ENCODE measurements at regions not wholly inside any gene's neighbourhood (a gene's known extent, or its start where the extent isn't known, plus 50 kb on each side); places are given as distances from the start of the nearest gene placed in this dataset.

GRCh38 chr2:168401771-168402170 is 54.3 kb upstream of the CERS6 start:
- WGBS, 2 experiments (ENCODE audit: extremely low coverage in 1 of 2, insufficient coverage in 1 of 2, insufficient read length in 1 of 2, insufficient replicate concordance in 2 of 2, low coverage in 1 of 2, low lambda C conversion rate in 2 of 2, missing lambda C conversion rate in 1 of 2) = 78% methylated on average over 1 of the region's 1 CpG; no CpG with 5 or more reads in 1 of the 2 experiments
- no peaks in the 10 kb centered on the region for H3K23me2 ChIP-seq (ENCODE audit: low read depth, low read length)
- no peak overlapping the region for H2BK12ac ChIP-seq (ENCODE audit: low read depth, low read length)
- H3K4me1 ChIP-seq (replicated peaks in 1 of 4; ENCODE audit: control insufficient read depth in 3 of 4, insufficient read depth in 4 of 4, low read length in 3 of 4) = no peaks in the 10 kb centered on the region
- H3K9ac ChIP-seq (replicated peaks in 1 of 4; ENCODE audit: extremely low read depth in 1 of 4, low read depth in 3 of 4, low read length in 3 of 4) = no peak overlapping the region
- H3K79me2 ChIP-seq (ENCODE audit: control insufficient read depth in 1 of 2, insufficient read depth in 2 of 2, low read length in 2 of 2) = no peaks in the 10 kb centered on the region
- no peak overlapping the region for H3K4me2 ChIP-seq (ENCODE audit: insufficient read depth in 1 of 2, low read depth in 2 of 2, low read length in 2 of 2)
- no peak overlapping the region for H2BK15ac ChIP-seq (ENCODE audit: low read length)
- no peak overlapping the region for H4K8ac ChIP-seq (ENCODE audit: extremely low read depth, insufficient read depth, low read length)
- H3K56ac ChIP-seq (replicated peaks; ENCODE audit: insufficient read length, low read depth, low read length) = no peak overlapping the region
- no peak overlapping the region for H2AFZ ChIP-seq (ENCODE audit: low read length)
- H3K27ac ChIP-seq (ENCODE audit: low read depth, low read length) = no peak overlapping the region
- CTCF ChIA-PET (ENCODE audit: partially characterized antibody) = no interaction called here
- H3K79me1 ChIP-seq (ENCODE audit: low read depth, low read length) = no peaks in the 10 kb centered on the region
- no peak overlapping the region for H2AK5ac ChIP-seq (ENCODE audit: low read depth, low read length)
- POLR2A ChIA-PET (ENCODE audit: partially characterized antibody) = interaction anchor here (1.6 kb wide), 1 partner anchor 55 kb away, joined by 4 read pairs; no protein-coding TSS in a partner anchor
- H3K27me3 ChIP-seq (replicated peaks in 1 of 4; ENCODE audit: control insufficient read depth in 3 of 4, extremely low read depth in 1 of 4, insufficient read depth in 3 of 4, low read length in 3 of 4) = no peaks in the 10 kb centered on the region; a peak in 1 of 7 replicates
- no peak for FAIRE-seq
- H3K4ac ChIP-seq (replicated peaks; ENCODE audit: insufficient read length, low read depth, low read length) = no peak overlapping the region
- H2BK5ac ChIP-seq (ENCODE audit: low read depth, low read length) = no peak overlapping the region
- H2BK120ac ChIP-seq (replicated peaks; ENCODE audit: low read depth, low read length) = no peak overlapping the region
- H3K14ac ChIP-seq (ENCODE audit: insufficient read length) = no peak overlapping the region
- no peaks in the 10 kb centered on the region for H3K36me3 ChIP-seq (ENCODE audit: control insufficient read depth in 2 of 4, insufficient read depth in 4 of 4, low read length in 3 of 4)
- no peak overlapping the region for H4K5ac ChIP-seq (ENCODE audit: insufficient read length, low read depth, low read length)
- no peak overlapping the region for H3K4me3 ChIP-seq (ENCODE audit: extremely low read depth in 1 of 4, insufficient read depth in 2 of 4, low read depth in 3 of 4, low read length in 4 of 4)
- no peak for DNase-seq (ENCODE audit: low read depth in 1 of 2, low spot score in 2 of 2)
- no peak overlapping the region for H2BK20ac ChIP-seq (ENCODE audit: low read length)
- H3K18ac ChIP-seq (ENCODE audit: extremely low read depth, low read length) = no peak overlapping the region
- H3K9me3 ChIP-seq (ENCODE audit: insufficient read depth in 2 of 2, low read depth in 1 of 2, low read length in 1 of 2) = no peaks in the 10 kb centered on the region
- H4K20me1 ChIP-seq (replicated peaks in 1 of 2; ENCODE audit: control insufficient read depth in 1 of 2, insufficient read depth in 2 of 2, low read length in 2 of 2) = no peaks in the 10 kb centered on the region
- H3K23ac ChIP-seq (ENCODE audit: insufficient read length) = no peak overlapping the region
- H4K91ac ChIP-seq (replicated peaks; ENCODE audit: insufficient read length, low read length) = no peak overlapping the region
- TF ChIP-seq BACH1 (IDR thresholded peaks at IDR 0.05; ENCODE audit: low read length) (no peak), EZH2 (IDR thresholded peaks at IDR 0.05; ENCODE audit: low read depth, low read length, severe bottlenecking) (no peak), TCF12 (IDR thresholded peaks at IDR 0.05; ENCODE audit: low read depth, low read length) (no peak), RBBP5 (IDR thresholded peaks at IDR 0.05; ENCODE audit: borderline replicate concordance, low read depth, low read length) (no peak), TBP (IDR thresholded peaks at IDR 0.05; ENCODE audit: low read depth, low read length) (no peak), NRF1 (IDR thresholded peaks at IDR 0.05; ENCODE audit: low read depth, low read length) (no peak), SIRT6 (IDR thresholded peaks at IDR 0.05; ENCODE audit: low read length) (no peak), BCL11A (IDR thresholded peaks at IDR 0.05; ENCODE audit: low read depth in 2 of 2, low read length in 2 of 2) (no peak), BRCA1 (IDR thresholded peaks at IDR 0.05; ENCODE audit: low read depth, low read length) (no peak), GABPA (IDR thresholded peaks at IDR 0.05; ENCODE audit: borderline replicate concordance, insufficient read depth, low read length) (no peak)
- TF ChIP-seq, protein P1, sequence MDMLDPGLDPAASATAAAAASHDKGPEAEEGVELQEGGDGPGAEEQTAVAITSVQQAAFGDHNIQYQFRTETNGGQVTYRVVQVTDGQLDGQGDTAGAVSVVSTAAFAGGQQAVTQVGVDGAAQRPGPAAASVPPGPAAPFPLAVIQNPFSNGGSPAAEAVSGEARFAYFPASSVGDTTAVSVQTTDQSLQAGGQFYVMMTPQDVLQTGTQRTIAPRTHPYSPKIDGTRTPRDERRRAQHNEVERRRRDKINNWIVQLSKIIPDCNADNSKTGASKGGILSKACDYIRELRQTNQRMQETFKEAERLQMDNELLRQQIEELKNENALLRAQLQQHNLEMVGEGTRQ (IDR thresholded peaks at IDR 0.05; ENCODE audit: low read length) = no peak
